Peyer's patch (tissue), 4 donors: ENCODE measurements at regions not wholly inside any gene's neighbourhood (a gene's known extent, or its start where the extent isn't known, plus 50 kb on each side); places are given as distances from the start of the nearest gene placed in this dataset.

ENCODE experiments used
- DNase-seq, 3 donors: peaks; one replicate each; pipeline ENCODE4 v3.0.0-alpha.2; 2017 to 2019
- H3K27ac ChIP-seq, 4 donors: fragments of 200-600 bp; sonication (generic); one replicate each; pipeline ENCODE4 v1.5.1; 2016 to 2019
- H3K27me3 ChIP-seq, 2 donors: fragments of 200-600 bp; sonication (generic); one replicate each; pipeline ENCODE4 v1.5.1; 2019
- H3K36me3 ChIP-seq, 3 donors: fragments of 200-600 bp; sonication (generic); one replicate each; pipeline ENCODE4 v1.5.1; 2016 to 2019
- H3K4me1 ChIP-seq, 4 donors: fragments of 200-600 bp; sonication (generic); one replicate each; pipeline ENCODE4 v1.5.1; 2016 to 2019
- H3K4me3 ChIP-seq, 4 donors: fragments of 200-600 bp; sonication (generic); 1 replicate in 3 of 4; 2 replicates in 1 of 4; pipeline ENCODE4 v1.5.1; 2016 to 2019; ENCODE audit warnings: mild to moderate bottlenecking in 1 of 4
- H3K9me3 ChIP-seq, 4 donors: fragments of 200-600 bp; sonication (generic); one replicate each; pipeline ENCODE4 v1.5.1; 2016 to 2019; ENCODE audit warnings: mild to moderate bottlenecking in 1 of 4
- CTCF ChIP-seq, 6 experiments: fragments of 450-650 bp in 4 of 6; fragments of 200-600 bp in 2 of 6; sonication (generic) in 1 of 6; IDR thresholded peaks; one replicate each; pipeline ENCODE4 v1.5.1; 2017 to 2019; ENCODE audit warnings: antibody characterized with exemption in 6 of 6, mild to moderate bottlenecking in 3 of 6, moderate library complexity in 1 of 6
- POLR2A ChIP-seq, 2 donors: fragments of 450-650 bp; IDR thresholded peaks; one replicate each; pipeline ENCODE4 v1.5.1; 2017; ENCODE audit warnings: antibody characterized with exemption in 2 of 2, mild to moderate bottlenecking in 2 of 2, moderate library complexity in 2 of 2

DNA sequence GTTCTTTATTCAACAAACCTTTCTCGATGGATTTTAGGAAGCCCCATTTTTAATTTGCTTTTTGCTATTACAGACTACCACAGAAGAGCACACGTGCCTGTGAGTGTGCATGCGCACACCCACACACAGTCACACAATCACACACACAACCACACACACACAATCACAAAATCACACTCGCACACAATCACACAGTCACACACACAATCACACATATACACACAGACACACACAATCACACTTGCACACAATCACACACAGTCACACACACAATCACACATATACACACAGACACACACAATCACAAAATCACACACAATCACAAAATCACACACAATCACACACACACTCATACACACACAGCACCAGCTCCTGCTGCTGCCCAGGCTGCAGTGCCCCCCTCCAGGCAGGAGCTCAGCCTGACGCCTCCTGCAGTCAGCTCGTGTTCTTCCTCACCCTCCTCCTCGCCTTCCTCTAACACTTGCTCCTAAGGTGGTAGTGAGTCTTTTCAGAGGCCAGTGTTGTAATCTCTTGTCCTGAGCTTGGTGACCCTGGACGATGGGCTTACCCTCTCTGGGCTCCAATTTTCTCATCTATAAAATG lies 125.0 kb upstream of the SOX1 start:
- Histone ChIP-seq H3K4me1 (no peaks in the 10 kb centered on the region), H3K36me3 (no peaks in the 10 kb centered on the region), H3K27ac (no peak overlapping the region), H3K9me3 (no peaks in the 10 kb centered on the region), H3K4me3 (no peak overlapping the region), H3K27me3 (no peaks in the 10 kb centered on the region)
- TF ChIP-seq CTCF (IDR thresholded peaks at IDR 0.05) (no peak), POLR2A (IDR thresholded peaks at IDR 0.05) (no peak)
- DNase-seq = no peak

- TF ChIP-seq POLR2A (IDR thresholded peaks at IDR 0.05) (no peak), CTCF (IDR thresholded peaks at IDR 0.05) (no peak)
- peak in 2 of 3 donors; percentile 25 to 34 for DNase-seq
- no peaks in the 10 kb centered on the region for H3K27me3 ChIP-seq
- H3K36me3 ChIP-seq = no peaks in the 10 kb centered on the region
- H3K4me3 ChIP-seq = no peak overlapping the region
- H3K4me1 ChIP-seq = no peaks in the 10 kb centered on the region
- H3K9me3 ChIP-seq = no peaks in the 10 kb centered on the region
- H3K27ac ChIP-seq = no peak overlapping the region
These were observed 123.6 kb upstream of the SOX1 start for GRCh38 chr13:111943229-111943795.

GRCh38 chr13:111944171-111944583 lies 122.8 kb upstream of the SOX1 start:
- TF ChIP-seq CTCF (IDR thresholded peaks at IDR 0.05) (no peak), POLR2A (IDR thresholded peaks at IDR 0.05) (no peak)
- Histone ChIP-seq H3K27me3 (no peaks in the 10 kb centered on the region), H3K27ac (no peak overlapping the region), H3K9me3 (no peaks in the 10 kb centered on the region), H3K4me3 (no peak overlapping the region), H3K36me3 (no peaks in the 10 kb centered on the region), H3K4me1 (no peaks in the 10 kb centered on the region)
- peak in 1 of 3 donors; percentile 18 for DNase-seq

DNA sequence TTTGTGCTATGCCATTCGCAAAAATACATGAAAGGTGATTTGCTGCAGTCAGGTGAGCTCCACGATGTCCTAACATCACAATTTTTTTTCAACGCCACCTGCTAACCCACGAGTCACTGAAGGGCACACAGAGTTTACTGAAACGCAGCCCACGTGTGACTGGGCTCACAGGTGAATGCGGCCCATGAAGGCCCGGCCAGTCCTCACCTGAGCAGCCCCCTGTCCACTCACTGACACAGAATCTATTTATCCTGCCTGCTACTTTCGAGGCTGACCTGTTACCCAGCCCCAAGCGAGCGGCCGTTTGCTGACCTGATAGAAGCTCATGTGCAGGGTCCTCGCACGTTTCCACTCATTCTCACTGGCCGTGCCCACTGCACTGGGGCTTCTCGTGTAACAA lies 121.9 kb upstream of the SOX1 start:
- H3K4me1 ChIP-seq = no peaks in the 10 kb centered on the region
- no peak for DNase-seq
- no peak overlapping the region for H3K4me3 ChIP-seq
- no peaks in the 10 kb centered on the region for H3K27me3 ChIP-seq
- no peaks in the 10 kb centered on the region for H3K9me3 ChIP-seq
- no peak overlapping the region for H3K27ac ChIP-seq
- H3K36me3 ChIP-seq = no peaks in the 10 kb centered on the region
- TF ChIP-seq POLR2A (IDR thresholded peaks at IDR 0.05) (no peak), CTCF (IDR thresholded peaks at IDR 0.05) (no peak)

DNA sequence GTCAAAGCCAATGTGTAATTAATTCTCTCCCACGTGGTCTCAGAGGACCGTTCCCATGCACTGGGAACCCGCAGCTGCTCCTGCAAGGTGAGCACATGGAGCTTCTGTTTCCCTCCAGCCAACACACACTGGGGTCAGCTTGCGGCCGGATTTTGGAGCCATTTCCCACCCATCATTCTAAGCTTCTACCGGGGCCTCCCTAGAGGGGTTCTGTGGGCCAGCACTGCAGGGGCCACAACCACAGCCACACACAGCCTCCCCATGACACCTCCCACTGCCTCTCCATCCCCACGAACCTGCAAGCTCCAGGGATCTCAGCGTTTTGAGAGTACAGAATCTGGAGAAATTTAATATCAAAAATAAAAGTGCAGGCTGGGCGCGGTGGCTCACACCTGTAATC lies 120.7 kb upstream of the SOX1 start:
- H3K9me3 ChIP-seq = peaks cover 0 to 4% (median 0%) of the 10 kb centered on the region in 4 donors
- H3K4me3 ChIP-seq = no peak overlapping the region
- no peaks in the 10 kb centered on the region for H3K36me3 ChIP-seq
- H3K27ac ChIP-seq = no peak overlapping the region
- no peak for TF ChIP-seq CTCF (IDR thresholded peaks at IDR 0.05)
- TF ChIP-seq POLR2A (IDR thresholded peaks at IDR 0.05) = no peak
- no peak for DNase-seq
- no peaks in the 10 kb centered on the region for H3K4me1 ChIP-seq
- H3K27me3 ChIP-seq = no peaks in the 10 kb centered on the region
